Activated CD4-positive, alpha-beta T cell treated with anti-CD3 and anti-CD28 coated beads for 36 hours (primary cell): ENCODE measurements at regions not wholly inside any gene's neighbourhood (a gene's known extent, or its start where the extent isn't known, plus 50 kb on each side); places are given as distances from the start of the nearest gene placed in this dataset.

Experiments used
- ATAC-seq: fragments of 200-7000 bp; cut with Tn5 transposase; one replicate; pipeline ENCODE4 v1.10.0; 2021; ENCODE audit warnings: mild to moderate bottlenecking, moderate library complexity
- CTCF ChIA-PET: fragments of 350-600 bp; sonication (Branson Sonifier 250); formaldehyde crosslinking; loops from one replicate; lab custom pipeline; 2021; ENCODE audit warnings: antibody characterized with exemption; lab: Charles Lee
- POLR2A ChIA-PET: fragments of 350-600 bp; sonication (Branson Sonifier 250); formaldehyde crosslinking; loops from one replicate; lab custom pipeline; 2021; ENCODE audit warnings: antibody characterized with exemption, inconsistent platforms; lab: Charles Lee
- DNase-seq: peaks from one replicate; pipeline ENCODE4 v3.0.0-alpha.2; 2020
- H3K27ac Mint-ChIP-seq: one replicate; pipeline ENCODE4 v1.8.0; 2021; ENCODE audit warnings: mixed read lengths
- H3K27me3 Mint-ChIP-seq: one replicate; pipeline ENCODE4 v1.8.0; 2021; ENCODE audit warnings: mixed read lengths
- H3K36me3 Mint-ChIP-seq: one replicate; pipeline ENCODE4 v1.8.0; 2021; ENCODE audit warnings: low read depth, mixed read lengths
- H3K4me1 Mint-ChIP-seq: one replicate; pipeline ENCODE4 v1.8.0; 2021; ENCODE audit warnings: mixed read lengths
- H3K4me3 Mint-ChIP-seq: one replicate; pipeline ENCODE4 v1.8.0; 2021; ENCODE audit warnings: mild to moderate bottlenecking, moderate library complexity, mixed read lengths
- H3K9me3 Mint-ChIP-seq: one replicate; pipeline ENCODE4 v1.8.0; 2021; ENCODE audit warnings: low read depth, mixed read lengths
- intact Hi-C, 2 experiments: fragments of 100-400 bp; cut with DNase I in 1 of 2; cut with micrococcal nuclease in 1 of 2; formaldehyde crosslinking; loops; one replicate each; pipeline versions ENCODE4 v1.14.2 to v1.15.1; 2022 to 2024; cut with DNase I, micrococcal nuclease

DNA sequence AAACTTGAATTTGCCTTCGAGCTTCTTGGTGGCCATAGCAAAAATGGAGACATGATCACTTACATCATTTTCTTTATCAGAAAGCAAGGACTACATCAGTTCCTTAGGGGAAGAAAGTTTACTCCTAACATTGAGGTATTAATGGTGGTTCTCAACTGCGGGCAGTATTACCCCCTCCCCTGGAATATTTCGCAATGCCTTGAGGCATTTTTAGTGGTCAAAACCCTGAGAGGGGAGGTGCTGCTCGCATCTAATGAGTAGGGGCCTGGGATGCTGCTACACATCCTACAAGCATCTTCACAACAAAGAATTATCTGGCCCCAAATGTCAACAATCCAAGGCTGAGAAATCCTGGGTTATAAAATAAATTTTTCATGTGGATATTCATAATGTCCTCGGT, 222.2 kb upstream of the TSHZ2 start:
- no peak for ATAC-seq
- Mint-ChIP-seq H3K36me3 (no peaks in the 10 kb centered on the region), H3K4me1 (no peaks in the 10 kb centered on the region), H3K9me3 (peaks cover 3% of the 10 kb centered on the region), H3K4me3 (no peak overlapping the region), H3K27me3 (peaks cover 2% of the 10 kb centered on the region), H3K27ac (no peak overlapping the region)
- POLR2A ChIA-PET, result no interaction called here
- DNase-seq, result no peak
- CTCF ChIA-PET, result no interaction called here
- intact Hi-C loops, result loop anchor here in 1 of 2 experiments (10.0 kb wide), 1 partner anchor 465 kb away; no protein-coding TSS in a partner anchor

DNA sequence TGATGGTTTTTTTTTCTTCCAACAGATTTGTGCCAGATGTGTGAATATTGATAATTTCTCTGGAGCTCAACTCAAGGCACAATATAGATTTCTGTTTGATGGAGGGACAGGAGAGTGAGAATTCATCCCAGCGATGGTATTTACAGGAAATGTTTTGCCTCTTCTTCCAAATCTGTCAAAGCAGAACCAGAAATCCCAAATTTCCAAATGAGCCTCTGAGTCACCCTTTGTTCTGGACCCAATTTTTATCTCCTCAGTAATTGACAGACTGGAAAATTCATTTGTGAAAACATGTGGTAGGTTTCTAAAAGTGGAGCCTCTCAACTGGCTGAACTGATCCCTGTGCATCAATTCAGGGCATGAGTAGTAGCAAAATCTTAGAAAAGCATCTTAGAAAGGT, 223.2 kb upstream of the TSHZ2 start:
- POLR2A ChIA-PET, result no interaction called here
- intact Hi-C loops, result no loop called here
- DNase-seq (no peak), ATAC-seq (no peak)
- H3K36me3 Mint-ChIP-seq, result no peaks in the 10 kb centered on the region
- no peaks in the 10 kb centered on the region for H3K4me1 Mint-ChIP-seq
- no peak overlapping the region for H3K27ac Mint-ChIP-seq
- CTCF ChIA-PET, result no interaction called here
- H3K9me3 Mint-ChIP-seq, result peaks cover 3% of the 10 kb centered on the region
- H3K27me3 Mint-ChIP-seq, result peaks cover 2% of the 10 kb centered on the region
- H3K4me3 Mint-ChIP-seq, result no peak overlapping the region

DNA sequence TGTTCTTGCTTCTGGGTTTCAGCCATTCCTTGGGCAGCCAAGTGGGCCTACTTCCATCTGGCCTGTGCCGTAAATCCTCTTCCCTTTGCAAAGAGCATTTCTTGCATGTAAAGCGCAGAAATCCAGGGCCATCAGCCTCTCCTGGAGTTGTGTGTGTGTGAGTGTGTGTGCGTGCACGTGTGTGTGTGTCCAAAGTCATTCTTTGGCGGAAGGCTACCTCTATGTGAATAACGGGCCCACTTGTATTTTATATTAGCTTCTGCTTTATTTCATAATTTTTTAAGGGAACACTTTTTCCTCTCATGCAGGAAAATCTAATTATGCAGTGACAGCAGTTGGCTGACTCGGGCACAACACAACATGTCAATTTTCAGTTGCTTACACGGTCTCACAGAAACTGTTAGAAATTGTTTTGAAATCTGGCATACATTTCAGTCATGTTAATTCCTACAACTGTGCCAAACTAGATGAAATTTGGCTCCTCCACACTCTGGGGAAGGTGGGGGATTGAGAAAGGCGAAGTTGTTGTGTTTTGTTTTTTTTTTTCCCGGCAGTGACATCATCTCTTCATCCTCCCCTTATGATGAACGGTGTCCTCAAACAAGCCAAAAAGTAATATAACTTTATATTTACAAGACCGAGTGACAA, 223.7 kb upstream of the TSHZ2 start:
- intact Hi-C loops, result no loop called here
- Mint-ChIP-seq H3K27me3 (peaks cover 4% of the 10 kb centered on the region), H3K9me3 (no peaks in the 10 kb centered on the region), H3K4me3 (no peak overlapping the region), H3K4me1 (no peaks in the 10 kb centered on the region), H3K36me3 (no peaks in the 10 kb centered on the region), H3K27ac (no peak overlapping the region)
- ChIA-PET POLR2A (no interaction called here), CTCF (interaction anchor here (0.7 to 1.4 kb wide), 2 partner anchors 799 to 1384 kb away, joined by 3 to 4 read pairs; no protein-coding TSS in a partner anchor)
- DNase-seq (no peak), ATAC-seq (no peak)

DNA sequence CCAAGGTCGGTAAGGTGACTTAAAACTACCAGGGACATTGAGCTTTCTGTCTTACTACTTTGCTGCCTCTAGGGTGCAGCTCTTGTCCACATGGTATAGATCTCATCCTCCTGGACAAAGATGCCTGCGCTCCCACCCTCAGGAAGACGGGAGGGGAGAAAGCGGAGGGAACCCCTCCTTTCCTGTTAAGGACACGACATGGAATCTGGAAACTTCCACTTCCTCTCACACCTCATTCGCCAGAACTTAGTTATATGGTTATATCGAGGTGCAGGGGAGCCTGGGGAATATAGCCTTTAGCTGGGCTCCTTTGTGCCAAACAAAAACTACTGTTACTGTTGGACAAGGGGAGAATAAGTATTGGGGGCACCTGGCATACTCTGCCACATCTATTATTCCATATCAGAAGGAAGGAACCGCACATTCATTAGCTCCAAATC, 224.3 kb upstream of the TSHZ2 start:
- Mint-ChIP-seq H3K9me3 (no peaks in the 10 kb centered on the region), H3K27ac (no peak overlapping the region), H3K4me1 (no peaks in the 10 kb centered on the region), H3K36me3 (no peaks in the 10 kb centered on the region), H3K4me3 (no peak overlapping the region), H3K27me3 (peaks cover 4% of the 10 kb centered on the region)
- ChIA-PET CTCF (interaction anchor here (0.7 to 1.4 kb wide), 2 partner anchors 800 to 1385 kb away, joined by 3 to 4 read pairs; no protein-coding TSS in a partner anchor), POLR2A (no interaction called here)
- intact Hi-C loops, result no loop called here
- DNase-seq, result no peak
- no peak for ATAC-seq

DNA sequence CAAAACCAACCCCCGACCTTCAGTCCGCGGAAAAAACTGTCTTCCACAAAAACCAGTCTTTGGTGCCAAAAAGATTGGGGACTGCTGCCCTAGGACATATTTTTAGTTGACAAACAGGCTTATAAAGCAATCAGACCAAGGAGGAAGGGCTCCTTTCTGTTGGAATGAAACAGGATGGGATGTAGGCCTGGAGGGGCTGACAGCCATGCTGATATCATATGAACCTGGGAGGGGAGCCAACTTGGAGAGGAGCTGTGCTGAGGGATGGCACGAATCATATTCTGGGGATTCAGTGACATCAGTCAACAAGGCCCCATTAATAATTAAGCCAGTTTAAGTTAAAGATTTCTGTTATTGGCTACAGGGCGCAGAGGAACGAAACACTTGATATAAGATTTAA, 225.4 kb upstream of the TSHZ2 start:
- DNase-seq, result no peak
- no peak overlapping the region for H3K4me3 Mint-ChIP-seq
- intact Hi-C loops, result no loop called here
- peaks cover 8% of the 10 kb centered on the region for H3K27me3 Mint-ChIP-seq
- no peak for ATAC-seq
- no peak overlapping the region for H3K27ac Mint-ChIP-seq
- H3K4me1 Mint-ChIP-seq, result no peaks in the 10 kb centered on the region
- no peaks in the 10 kb centered on the region for H3K9me3 Mint-ChIP-seq
- POLR2A ChIA-PET, result no interaction called here
- H3K36me3 Mint-ChIP-seq, result no peaks in the 10 kb centered on the region
- CTCF ChIA-PET, result no interaction called here

DNA sequence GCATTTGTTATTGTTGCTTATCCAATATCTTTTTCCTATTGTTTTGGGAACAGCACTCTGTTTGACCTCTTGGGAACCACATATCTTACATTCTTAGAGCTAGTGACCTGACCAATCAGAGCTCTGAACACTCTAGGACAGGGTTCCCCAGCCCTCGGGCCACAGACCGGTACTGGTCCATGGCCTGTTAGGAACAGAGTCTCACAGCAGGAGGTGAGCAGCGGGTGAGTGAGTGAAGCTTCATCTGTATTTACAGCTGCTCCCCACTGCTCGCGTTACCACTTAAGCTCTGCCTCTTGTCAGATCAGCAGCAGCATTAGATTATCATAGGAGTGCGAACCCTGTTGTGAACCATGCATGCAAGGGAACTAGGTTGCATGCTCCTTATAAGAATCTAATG, 226.0 kb upstream of the TSHZ2 start:
- DNase-seq (no peak), ATAC-seq (no peak)
- Mint-ChIP-seq H3K36me3 (no peaks in the 10 kb centered on the region), H3K27me3 (peaks cover 8% of the 10 kb centered on the region), H3K4me3 (no peak overlapping the region), H3K9me3 (no peaks in the 10 kb centered on the region), H3K27ac (no peak overlapping the region), H3K4me1 (no peaks in the 10 kb centered on the region)
- CTCF ChIA-PET, result no interaction called here
- POLR2A ChIA-PET, result no interaction called here
- intact Hi-C loops, result no loop called here

DNA sequence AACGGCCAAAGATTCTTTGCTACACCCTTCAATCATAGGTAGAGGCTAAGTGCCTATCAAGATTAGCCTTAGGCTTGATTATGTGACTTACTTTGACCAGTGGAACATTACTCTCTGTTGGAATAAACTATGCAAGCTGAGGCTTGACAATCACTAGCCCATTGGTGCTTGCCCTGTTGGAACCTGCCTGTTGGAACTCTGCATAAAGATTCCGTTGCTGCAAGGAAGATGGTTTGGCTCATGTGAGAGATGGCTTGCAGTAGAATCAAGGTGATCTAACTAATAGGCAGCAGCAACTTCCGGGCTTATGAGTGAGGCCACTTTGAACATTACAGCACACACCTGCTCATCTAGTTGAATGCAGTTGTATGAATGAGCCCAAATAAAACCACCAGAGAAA, 227.7 kb upstream of the TSHZ2 start:
- Mint-ChIP-seq H3K9me3 (no peaks in the 10 kb centered on the region), H3K4me1 (no peaks in the 10 kb centered on the region), H3K4me3 (no peak overlapping the region), H3K27ac (no peak overlapping the region), H3K27me3 (peaks cover 10% of the 10 kb centered on the region), H3K36me3 (no peaks in the 10 kb centered on the region)
- ChIA-PET CTCF (no interaction called here), POLR2A (no interaction called here)
- ATAC-seq (no peak), DNase-seq (no peak)
- intact Hi-C loops, result no loop called here

DNA sequence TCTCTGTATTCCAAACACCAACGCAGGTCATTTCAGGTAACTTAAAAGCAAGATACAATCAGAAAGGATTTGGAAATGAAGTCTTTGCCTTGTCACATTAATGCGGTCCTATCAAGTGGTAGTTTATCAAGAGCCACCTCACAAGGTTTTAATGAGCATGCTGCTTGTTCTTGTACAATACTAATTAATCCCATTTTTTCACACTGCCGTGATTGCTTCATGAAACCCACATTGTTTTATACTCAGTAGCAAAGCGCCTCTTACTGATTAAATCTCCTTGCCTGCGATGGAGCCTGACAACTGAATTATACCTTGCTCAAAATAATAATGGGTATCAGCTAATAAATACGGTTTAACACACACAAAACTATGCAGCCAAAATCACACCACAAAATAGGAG, 234.1 kb upstream of the TSHZ2 start:
- no peak overlapping the region for H3K4me3 Mint-ChIP-seq
- CTCF ChIA-PET, result no interaction called here
- POLR2A ChIA-PET, result no interaction called here
- no peaks in the 10 kb centered on the region for H3K36me3 Mint-ChIP-seq
- intact Hi-C loops, result no loop called here
- peaks cover 16% of the 10 kb centered on the region for H3K27me3 Mint-ChIP-seq
- ATAC-seq (no peak), DNase-seq (no peak)
- H3K4me1 Mint-ChIP-seq, result no peaks in the 10 kb centered on the region
- no peak overlapping the region for H3K27ac Mint-ChIP-seq
- H3K9me3 Mint-ChIP-seq, result no peaks in the 10 kb centered on the region

DNA sequence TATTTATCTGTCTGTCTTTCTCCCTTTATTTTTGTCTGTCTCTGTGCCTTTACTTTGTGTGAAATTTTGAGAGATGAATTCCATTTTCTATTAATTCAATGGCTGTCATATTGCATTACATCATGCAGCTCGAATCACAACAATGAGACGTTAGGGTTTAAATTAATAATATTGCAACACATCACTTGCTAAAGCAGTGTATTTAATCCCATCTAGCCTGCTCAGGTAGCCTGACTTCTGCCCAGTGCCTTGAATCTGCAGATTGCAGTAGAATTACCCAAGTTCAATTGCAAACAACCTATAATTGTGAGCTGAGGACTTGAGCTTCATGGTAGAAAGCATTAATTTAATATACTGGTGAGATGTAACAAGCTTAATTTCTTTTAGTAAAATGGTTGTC, 235.7 kb upstream of the TSHZ2 start:
- POLR2A ChIA-PET, result no interaction called here
- no peak for ATAC-seq
- Mint-ChIP-seq H3K27me3 (peaks cover 13% of the 10 kb centered on the region), H3K9me3 (no peaks in the 10 kb centered on the region), H3K36me3 (no peaks in the 10 kb centered on the region), H3K4me3 (no peak overlapping the region), H3K27ac (no peak overlapping the region), H3K4me1 (no peaks in the 10 kb centered on the region)
- no peak for DNase-seq
- CTCF ChIA-PET, result no interaction called here
- intact Hi-C loops, result no loop called here

DNA sequence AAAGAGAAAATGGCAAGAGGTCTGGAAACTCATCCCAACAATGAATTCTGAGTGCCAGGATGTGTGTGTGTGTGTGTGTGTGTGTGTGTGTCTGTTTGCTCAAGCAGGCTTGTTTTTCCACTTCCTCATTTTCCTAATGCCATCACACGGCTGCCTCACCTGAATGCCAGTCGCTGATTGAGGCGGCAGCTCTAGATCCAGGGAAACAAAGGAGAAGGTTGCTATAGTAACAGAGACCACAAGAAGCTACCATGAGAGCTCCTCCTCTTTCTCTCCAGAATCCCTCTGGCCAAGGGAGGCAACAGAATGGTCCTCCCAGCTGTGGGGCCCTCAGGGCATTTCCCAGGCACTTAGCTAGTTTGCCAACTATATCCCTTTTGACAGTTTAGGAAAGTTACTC, 241.1 kb upstream of the TSHZ2 start:
- ATAC-seq, result no peak
- Mint-ChIP-seq H3K9me3 (peaks cover 5% of the 10 kb centered on the region), H3K27ac (no peak overlapping the region), H3K4me1 (no peaks in the 10 kb centered on the region), H3K36me3 (no peaks in the 10 kb centered on the region), H3K27me3 (peaks cover 4% of the 10 kb centered on the region), H3K4me3 (no peak overlapping the region)
- intact Hi-C loops, result no loop called here
- DNase-seq, result no peak
- ChIA-PET CTCF (no interaction called here), POLR2A (no interaction called here)

DNA sequence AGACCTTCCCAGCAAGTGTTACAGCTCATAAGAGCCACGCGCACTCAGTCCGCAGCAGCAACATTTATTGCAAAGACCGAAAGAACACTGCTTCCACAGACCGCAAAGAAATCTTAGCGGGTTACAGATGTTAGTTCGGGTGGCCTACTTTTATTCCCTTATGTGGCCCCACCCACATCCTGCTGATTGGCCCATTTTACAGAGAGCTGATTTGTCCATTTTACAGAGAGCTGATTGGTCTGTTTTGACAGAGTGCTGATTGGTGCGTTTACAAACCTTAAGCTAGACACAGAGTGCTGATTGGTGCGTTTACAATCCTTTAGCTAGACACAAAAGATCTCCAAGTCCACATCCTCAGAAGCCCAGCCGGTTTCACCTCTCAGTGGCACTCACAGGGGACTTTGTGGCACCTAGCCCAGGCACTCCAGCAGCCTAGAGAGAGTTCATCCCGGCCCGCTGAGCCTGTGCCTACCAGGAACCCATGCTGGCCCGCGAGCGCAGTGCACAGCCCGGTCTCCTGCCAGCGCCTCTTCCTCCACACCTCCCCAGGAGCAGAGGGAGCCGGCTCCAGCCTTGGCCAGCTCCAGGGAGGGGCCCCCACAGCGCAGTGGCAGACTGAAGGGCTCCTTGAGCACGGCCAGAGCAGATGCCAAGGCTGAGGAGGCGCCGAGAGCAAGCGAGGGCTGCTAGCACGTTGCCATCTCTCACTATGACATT, 244.3 kb upstream of the TSHZ2 start:
- Mint-ChIP-seq H3K27me3 (no peaks in the 10 kb centered on the region), H3K4me3 (no peak overlapping the region), H3K9me3 (peaks cover 5% of the 10 kb centered on the region), H3K36me3 (no peaks in the 10 kb centered on the region), H3K27ac (no peak overlapping the region), H3K4me1 (peaks cover 5% of the 10 kb centered on the region)
- ChIA-PET POLR2A (no interaction called here), CTCF (no interaction called here)
- intact Hi-C loops, result no loop called here
- ATAC-seq (no peak), DNase-seq (no peak)

DNA sequence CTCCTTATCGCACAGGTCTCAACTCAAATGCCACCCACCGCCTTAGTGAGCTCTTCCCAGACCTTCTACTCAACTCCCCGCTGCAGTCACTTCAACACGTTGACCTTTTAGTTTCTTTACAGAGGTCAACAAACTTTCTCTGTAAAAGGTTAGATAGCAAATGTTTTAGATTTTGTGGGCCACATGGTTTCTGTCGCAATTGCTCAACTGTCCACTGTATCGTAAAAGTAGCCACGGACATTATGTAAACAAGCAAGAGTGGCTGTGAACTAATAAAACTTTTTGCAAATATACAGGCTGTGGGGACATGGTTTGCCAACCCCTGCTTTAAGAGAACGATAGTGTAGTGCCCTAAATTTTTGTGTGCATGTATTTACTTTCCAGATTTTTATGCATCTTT, 247.6 kb upstream of the TSHZ2 start:
- Mint-ChIP-seq H3K27me3 (no peaks in the 10 kb centered on the region), H3K9me3 (peaks cover 2% of the 10 kb centered on the region), H3K4me1 (peaks cover 5% of the 10 kb centered on the region), H3K27ac (no peak overlapping the region), H3K36me3 (no peaks in the 10 kb centered on the region), H3K4me3 (no peak overlapping the region)
- CTCF ChIA-PET, result no interaction called here
- ATAC-seq (no peak), DNase-seq (no peak)
- intact Hi-C loops, result no loop called here
- POLR2A ChIA-PET, result no interaction called here
